GM04504 (cell line): ENCODE measurements at regions not wholly inside any gene's neighbourhood (a gene's known extent, or its start where the extent isn't known, plus 50 kb on each side); places are given as distances from the start of the nearest gene placed in this dataset.
A peak's percentile ranks its signal among the peaks of the same experiment; 100 is the strongest.

ENCODE experiments used
- DNase-seq: peaks from one replicate; pipeline ENCODE4 v3.0.0-alpha.2; 2012; ENCODE audit warnings: low read depth

- no peak for DNase-seq
These were observed 467.7 kb downstream of the CDH11 start for GRCh38 chr16:64654178-64654577.

GRCh38 chr16:64648282-64648681, 473.6 kb downstream of the CDH11 start:
- DNase-seq, result no peak

- DNase-seq, result no peak
These were observed 480.5 kb downstream of the CDH11 start for GRCh38 chr16:64641343-64641742.

- no peak for DNase-seq
These were observed 483.1 kb downstream of the CDH11 start for GRCh38 chr16:64638766-64639165.

GRCh38 chr16:64629622-64630021, 492.2 kb downstream of the CDH11 start:
- no peak for DNase-seq

GRCh38 chr16:64627781-64628180, 494.1 kb downstream of the CDH11 start:
- DNase-seq, result no peak

GRCh38 chr16:64627288-64627687, 494.6 kb downstream of the CDH11 start:
- no peak for DNase-seq

- DNase-seq, result no peak
These were observed 495.1 kb downstream of the CDH11 start for GRCh38 chr16:64626776-64627175.

GRCh38 chr16:64621616-64622015, 500.2 kb downstream of the CDH11 start:
- DNase-seq, result no peak

- no peak for DNase-seq
These were observed 503.9 kb downstream of the CDH11 start for GRCh38 chr16:64617836-64618476.

- DNase-seq, result no peak
These were observed 506.1 kb downstream of the CDH11 start for GRCh38 chr16:64615630-64616280.

- DNase-seq, result no peak
These were observed 525.7 kb downstream of the CDH11 start for GRCh38 chr16:64596196-64596595.

- DNase-seq, result peak; percentile 10
These were observed 531.4 kb downstream of the CDH11 start for GRCh38 chr16:64590513-64590912.

GRCh38 chr16:64589836-64590235, 532.0 kb downstream of the CDH11 start:
- DNase-seq, result peak; percentile 57

GRCh38 chr16:64586781-64587180, 535.1 kb downstream of the CDH11 start:
- DNase-seq, result no peak

- no peak for DNase-seq
These were observed 536.5 kb downstream of the CDH11 start for GRCh38 chr16:64585367-64585766.

GRCh38 chr16:64580558-64580957, 541.3 kb downstream of the CDH11 start:
- no peak for DNase-seq

GRCh38 chr16:64579712-64580111, 542.2 kb downstream of the CDH11 start:
- DNase-seq, result no peak

GRCh38 chr16:64545768-64546167, 576.1 kb downstream of the CDH11 start:
- no peak for DNase-seq

- no peak for DNase-seq
These were observed 577.0 kb downstream of the CDH11 start for GRCh38 chr16:64544859-64545258.

GRCh38 chr16:64543441-64543840, 578.4 kb downstream of the CDH11 start:
- DNase-seq, result peak; percentile 22

GRCh38 chr16:64543031-64543430, 578.8 kb downstream of the CDH11 start:
- DNase-seq, result no peak

- no peak for DNase-seq
These were observed 579.7 kb downstream of the CDH11 start for GRCh38 chr16:64542152-64542551.

- DNase-seq, result no peak
These were observed 580.2 kb downstream of the CDH11 start for GRCh38 chr16:64541621-64542020.
